H1 (cell line): ENCODE measurements at regions not wholly inside any gene's neighbourhood (a gene's known extent, or its start where the extent isn't known, plus 50 kb on each side); places are given as distances from the start of the nearest gene placed in this dataset.

Source experiments
- CTCF ChIA-PET: fragments of 300-600 bp; sonication (Branson Sonifier 250); formaldehyde crosslinking; loops from one replicate; lab custom pipeline; 2021; ENCODE audit not compliant: partially characterized antibody; lab: Charles Lee
- POLR2A ChIA-PET: fragments of 300-600 bp; sonication (Branson Sonifier 250); formaldehyde crosslinking; loops from one replicate; lab custom pipeline; 2021; ENCODE audit warnings: inconsistent platforms; ENCODE audit not compliant: partially characterized antibody; lab: Charles Lee
- DNase-seq, 2 experiments: peaks; one replicate each; pipeline versions ENCODE4 v3.0.0 to v3.0.0-alpha.2; 2010 to 2022; ENCODE audit warnings: low spot score in 2 of 2, low read depth in 1 of 2, mixed read lengths in 1 of 2
- FAIRE-seq: peaks from 2 replicates; lab custom pipeline; 2011; peaks lifted over from hg19 to GRCh38; lab: Jason Lieb, UNC
- H2AFZ ChIP-seq: 2 replicates; pipeline ENCODE4 v1.8.1; 2012; ENCODE audit warnings: low read length, inconsistent platforms
- H2AK5ac ChIP-seq: 2 replicates; pipeline ENCODE4 v1.6.1; 2013; ENCODE audit warnings: low read depth, low read length
- H2BK120ac ChIP-seq: replicated peaks from 2 replicates; pipeline ENCODE3; 2013; ENCODE audit warnings: low read depth, low read length, inconsistent platforms
- H2BK12ac ChIP-seq: 2 replicates; pipeline ENCODE4 v1.6.1; 2013; ENCODE audit warnings: low read depth, low read length
- H2BK15ac ChIP-seq: 2 replicates; pipeline ENCODE4 v1.6.1; 2013; ENCODE audit warnings: low read length
- H2BK20ac ChIP-seq: 2 replicates; pipeline ENCODE4 v1.6.1; 2013; ENCODE audit warnings: low read length
- H2BK5ac ChIP-seq: 2 replicates; pipeline ENCODE4 v1.6.1; 2013; ENCODE audit warnings: low read depth, low read length
- H3K14ac ChIP-seq: 2 replicates; pipeline ENCODE4 v1.6.1; 2013; ENCODE audit warnings: inconsistent platforms; ENCODE audit not compliant: insufficient read length
- H3K18ac ChIP-seq: 2 replicates; pipeline ENCODE4 v1.6.1; 2013; ENCODE audit warnings: low read length; ENCODE audit errors: extremely low read depth
- H3K23ac ChIP-seq: 2 replicates; pipeline ENCODE4 v1.6.1; 2013; ENCODE audit warnings: inconsistent platforms; ENCODE audit not compliant: insufficient read length
- H3K23me2 ChIP-seq: 2 replicates; pipeline ENCODE4 v1.6.1; 2013; ENCODE audit warnings: low read depth, low read length
- H3K27ac ChIP-seq: 2 replicates; pipeline ENCODE4 v1.6.1; 2011; ENCODE audit warnings: low read depth, low read length, inconsistent platforms
- H3K27me3 ChIP-seq, 4 experiments: replicated peaks in 1 of 4; 1 replicate in 1 of 4; 2 replicates in 3 of 4; pipeline versions ENCODE4 v1.6.1 to v1.8.1; 2011 to 2013; ENCODE audit warnings: low read length in 3 of 4, mild to moderate bottlenecking in 3 of 4, inconsistent platforms in 2 of 4, mixed read lengths in 2 of 4, moderate library complexity in 1 of 4; ENCODE audit not compliant: control insufficient read depth in 3 of 4, insufficient read depth in 3 of 4; ENCODE audit errors: extremely low read depth in 1 of 4
- H3K36me3 ChIP-seq, 4 experiments: 2 replicates each; pipeline versions ENCODE4 v1.6.1 to v1.8.1; 2011 to 2013; ENCODE audit warnings: mild to moderate bottlenecking in 4 of 4, low read length in 3 of 4, moderate library complexity in 2 of 4, control low read depth in 1 of 4, inconsistent platforms in 1 of 4; ENCODE audit not compliant: insufficient read depth in 4 of 4, control insufficient read depth in 2 of 4
- H3K4ac ChIP-seq: replicated peaks from 2 replicates; pipeline ENCODE3; 2013; ENCODE audit warnings: low read length, low read depth, mixed read lengths, inconsistent platforms; ENCODE audit not compliant: insufficient read length
- H3K4me1 ChIP-seq, 4 experiments: replicated peaks in 1 of 4; 1 replicate in 1 of 4; 2 replicates in 3 of 4; pipeline versions ENCODE4 v1.6.1 to v1.8.1; 2011 to 2013; ENCODE audit warnings: low read length in 3 of 4, inconsistent platforms in 2 of 4, mixed read lengths in 1 of 4; ENCODE audit not compliant: insufficient read depth in 4 of 4, control insufficient read depth in 3 of 4
- H3K4me2 ChIP-seq, 2 experiments: 2 replicates each; pipeline versions ENCODE4 v1.6.1 to v1.8.1; 2011 to 2013; ENCODE audit warnings: low read depth in 2 of 2, low read length in 2 of 2, control low read depth in 1 of 2, inconsistent platforms in 1 of 2, mild to moderate bottlenecking in 1 of 2; ENCODE audit not compliant: insufficient read depth in 1 of 2
- H3K4me3 ChIP-seq, 4 experiments: fragments of 200-600, 300-600 bp in 1 of 4; sonication (generic), shearing (Covaris generic), sonication (Bioruptor Twin) in 1 of 4; 2 replicates each; pipeline versions ENCODE4 v1.5.1 to v1.8.1; 2011 to 2016; ENCODE audit warnings: low read length in 4 of 4, low read depth in 3 of 4, control low read depth in 2 of 4, inconsistent platforms in 2 of 4, mild to moderate bottlenecking in 2 of 4, mixed read lengths in 1 of 4, moderate library complexity in 1 of 4; ENCODE audit not compliant: insufficient read depth in 2 of 4; ENCODE audit errors: extremely low read depth in 1 of 4
- H3K56ac ChIP-seq: replicated peaks from 2 replicates; pipeline ENCODE3; 2013; ENCODE audit warnings: low read depth, mild to moderate bottlenecking, mixed read lengths, low read length, inconsistent platforms; ENCODE audit not compliant: insufficient read length
- H3K79me1 ChIP-seq: 2 replicates; pipeline ENCODE4 v1.6.1; 2013; ENCODE audit warnings: low read depth, low read length, control low read depth
- H3K79me2 ChIP-seq, 2 experiments: 2 replicates each; pipeline versions ENCODE4 v1.6.1 to v1.8.1; 2012 to 2013; ENCODE audit warnings: low read length in 2 of 2, mild to moderate bottlenecking in 2 of 2, inconsistent platforms in 1 of 2; ENCODE audit not compliant: insufficient read depth in 2 of 2, control insufficient read depth in 1 of 2
- H3K9ac ChIP-seq, 4 experiments: replicated peaks in 1 of 4; 1 replicate in 1 of 4; 2 replicates in 3 of 4; pipeline versions ENCODE4 v1.6.1 to v1.8.1; 2011 to 2013; ENCODE audit warnings: low read depth in 3 of 4, low read length in 3 of 4, control low read depth in 2 of 4, mild to moderate bottlenecking in 2 of 4, moderate library complexity in 2 of 4, inconsistent platforms in 1 of 4; ENCODE audit errors: extremely low read depth in 1 of 4
- H3K9me3 ChIP-seq, 2 experiments: 2 replicates each; pipeline versions ENCODE4 v1.6.1 to v1.8.1; 2012 to 2013; ENCODE audit warnings: mild to moderate bottlenecking in 2 of 2, moderate library complexity in 2 of 2, control low read depth in 1 of 2, inconsistent platforms in 1 of 2, low read depth in 1 of 2, low read length in 1 of 2, mixed read lengths in 1 of 2; ENCODE audit not compliant: insufficient read depth in 2 of 2
- H4K20me1 ChIP-seq, 2 experiments: replicated peaks in 1 of 2; 2 replicates each; pipeline versions ENCODE3 to v1.8.1; 2011 to 2013; ENCODE audit warnings: inconsistent platforms in 2 of 2, low read length in 2 of 2, mild to moderate bottlenecking in 1 of 2; ENCODE audit not compliant: insufficient read depth in 2 of 2, control insufficient read depth in 1 of 2
- H4K5ac ChIP-seq: 2 replicates; pipeline ENCODE4 v1.6.1; 2013; ENCODE audit warnings: low read length, low read depth, mixed read lengths, inconsistent platforms; ENCODE audit not compliant: insufficient read length
- H4K8ac ChIP-seq: 2 replicates; pipeline ENCODE4 v1.8.0; 2013; ENCODE audit warnings: mild to moderate bottlenecking, moderate library complexity, low read length, inconsistent platforms; ENCODE audit not compliant: insufficient read depth; ENCODE audit errors: extremely low read depth
- H4K91ac ChIP-seq: replicated peaks from 2 replicates; pipeline ENCODE3; 2013; ENCODE audit warnings: low read length, mixed read lengths, inconsistent platforms; ENCODE audit not compliant: insufficient read length
- BACH1 ChIP-seq: IDR thresholded peaks from 2 replicates; pipeline ENCODE4 v1.6.1; 2012; ENCODE audit warnings: low read length, improper control_type of control experiment
- EP300 ChIP-seq, 2 experiments: IDR thresholded peaks; 1 replicate in 1 of 2; 2 replicates in 1 of 2; pipeline ENCODE4 v1.6.1; 2011 to 2012; ENCODE audit warnings: low read depth in 2 of 2, low read length in 2 of 2, mild to moderate bottlenecking in 2 of 2, borderline replicate concordance in 1 of 2, inconsistent platforms in 1 of 2, moderate library complexity in 1 of 2
- FOSL1 ChIP-seq: IDR thresholded peaks from 2 replicates; pipeline ENCODE4 v1.6.1; 2011; ENCODE audit warnings: mild to moderate bottlenecking, low read depth, low read length, moderate library complexity; ENCODE audit not compliant: insufficient read depth
- GTF2F1 ChIP-seq: IDR thresholded peaks from 2 replicates; pipeline ENCODE4 v1.6.1; 2012; ENCODE audit warnings: low read depth, low read length, improper control_type of control experiment, borderline replicate concordance
- JUND ChIP-seq: IDR thresholded peaks from 2 replicates; pipeline ENCODE4 v1.6.1; 2011; ENCODE audit warnings: mild to moderate bottlenecking, improper control_type of control experiment, low read length
- NRF1 ChIP-seq: IDR thresholded peaks from 2 replicates; pipeline ENCODE4 v1.6.1; 2011; ENCODE audit warnings: mild to moderate bottlenecking, low read depth, low read length, improper control_type of control experiment
- POLR2AphosphoS5 ChIP-seq: IDR thresholded peaks from 2 replicates; pipeline ENCODE4 v1.6.1; 2011; ENCODE audit warnings: low read depth, low read length
- TCF12 ChIP-seq: IDR thresholded peaks from 2 replicates; pipeline ENCODE4 v1.6.1; 2011; ENCODE audit warnings: low read depth, mild to moderate bottlenecking, low read length
- USF2 ChIP-seq: IDR thresholded peaks from 2 replicates; pipeline ENCODE4 v1.6.1; 2011; ENCODE audit warnings: low read length, improper control_type of control experiment
- WGBS, 2 experiments: shearing (Covaris generic) in 1 of 2; methylation state at CpG; one replicate each; pipeline versions ENCODE4 v1.1.6 to v1.1.7; 2013 to 2015; ENCODE audit warnings: low lambda C conversion rate in 2 of 2, mixed read lengths in 2 of 2, inconsistent platforms in 1 of 2, low coverage in 1 of 2, missing lambda C conversion rate in 1 of 2; ENCODE audit not compliant: insufficient replicate concordance in 2 of 2, insufficient coverage in 1 of 2, insufficient read length in 1 of 2; ENCODE audit errors: extremely low coverage in 1 of 2, missing lambda C conversion rate in 1 of 2; 5-methylcytosine and 5-hydroxymethylcytosine counted together

- H2BK15ac ChIP-seq, result no peak overlapping the region
- H2BK120ac ChIP-seq, result no peak overlapping the region
- no peak overlapping the region for H3K18ac ChIP-seq
- no peak overlapping the region for H2AK5ac ChIP-seq
- no peak overlapping the region for H4K8ac ChIP-seq
- H3K23ac ChIP-seq, result no peak overlapping the region
- H2BK20ac ChIP-seq, result no peak overlapping the region
- no peaks in the 10 kb centered on the region for H3K79me2 ChIP-seq
- no peak overlapping the region for H4K91ac ChIP-seq
- POLR2A ChIA-PET, result no interaction called here
- H3K36me3 ChIP-seq, result no peaks in the 10 kb centered on the region
- H3K4me3 ChIP-seq, result no peak overlapping the region
- no peak overlapping the region for H3K4me2 ChIP-seq
- H3K56ac ChIP-seq, result no peak overlapping the region
- H3K9me3 ChIP-seq, result no peaks in the 10 kb centered on the region
- FAIRE-seq, result no peak
- WGBS, 2 experiments, result 95% methylated on average over 2 of the region's 2 CpGs; no CpG with 5 or more reads in 1 of the 2 experiments
- no peaks in the 10 kb centered on the region for H3K27me3 ChIP-seq
- H3K14ac ChIP-seq, result no peak overlapping the region
- H3K27ac ChIP-seq, result no peak overlapping the region
- no peak overlapping the region for H2BK5ac ChIP-seq
- CTCF ChIA-PET, result interaction anchor here (1.1 kb wide), 1 partner anchor 43 kb away, joined by 3 read pairs; no protein-coding TSS in a partner anchor
- no peak overlapping the region for H2BK12ac ChIP-seq
- no peak for TF ChIP-seq USF2
- TF ChIP-seq JUND, result no peak
- TF ChIP-seq BACH1, result no peak
- TF ChIP-seq NRF1, result no peak
- TF ChIP-seq TCF12, result no peak
- no peak for TF ChIP-seq EP300 (IDR thresholded peaks at IDR 0.05; ENCODE audit: borderline replicate concordance in 1 of 2, low read depth in 2 of 2, low read length in 2 of 2)
- no peak for TF ChIP-seq GTF2F1
- TF ChIP-seq POLR2AphosphoS5, result no peak
- no peak for TF ChIP-seq FOSL1
- TF ChIP-seq, all 59 proteins: peak for 0
- H2AFZ ChIP-seq, result no peak overlapping the region
- no peaks in the 10 kb centered on the region for H3K79me1 ChIP-seq
- no peak for DNase-seq
- H3K4me1 ChIP-seq, result no peaks in the 10 kb centered on the region
- H4K5ac ChIP-seq, result no peak overlapping the region
- no peak overlapping the region for H3K4ac ChIP-seq
- H3K23me2 ChIP-seq, result no peaks in the 10 kb centered on the region
- H4K20me1 ChIP-seq, result no peaks in the 10 kb centered on the region
- H3K9ac ChIP-seq, result no peak overlapping the region
Observed at GRCh38 chr4:77505958-77506319, 99.7 kb upstream of the CXCL13 start.
